Testis (tissue), 2 donors: ENCODE measurements at regions not wholly inside any gene's neighbourhood (a gene's known extent, or its start where the extent isn't known, plus 50 kb on each side); places are given as distances from the start of the nearest gene placed in this dataset.

Experiments used
- POLR2A ChIP-seq: fragments of 450-650 bp; IDR thresholded peaks from one replicate; pipeline ENCODE4 v1.6.1; 2017; ENCODE audit warnings: antibody characterized with exemption, mild to moderate bottlenecking, moderate library complexity
- TF ChIP-seq, protein P1 (sequence below), 3 experiments: fragments of 450-650 bp in 2 of 3; fragments of 200-600 bp in 1 of 3; sonication (generic) in 1 of 3; IDR thresholded peaks; one replicate each; pipeline ENCODE4 v1.5.1; 2016 to 2019; ENCODE audit warnings: antibody characterized with exemption in 3 of 3, mild to moderate bottlenecking in 2 of 3, moderate library complexity in 1 of 3

GRCh38 chr18:65214456-65214855, 536.4 kb upstream of the CDH7 start:
- TF ChIP-seq, protein P1, sequence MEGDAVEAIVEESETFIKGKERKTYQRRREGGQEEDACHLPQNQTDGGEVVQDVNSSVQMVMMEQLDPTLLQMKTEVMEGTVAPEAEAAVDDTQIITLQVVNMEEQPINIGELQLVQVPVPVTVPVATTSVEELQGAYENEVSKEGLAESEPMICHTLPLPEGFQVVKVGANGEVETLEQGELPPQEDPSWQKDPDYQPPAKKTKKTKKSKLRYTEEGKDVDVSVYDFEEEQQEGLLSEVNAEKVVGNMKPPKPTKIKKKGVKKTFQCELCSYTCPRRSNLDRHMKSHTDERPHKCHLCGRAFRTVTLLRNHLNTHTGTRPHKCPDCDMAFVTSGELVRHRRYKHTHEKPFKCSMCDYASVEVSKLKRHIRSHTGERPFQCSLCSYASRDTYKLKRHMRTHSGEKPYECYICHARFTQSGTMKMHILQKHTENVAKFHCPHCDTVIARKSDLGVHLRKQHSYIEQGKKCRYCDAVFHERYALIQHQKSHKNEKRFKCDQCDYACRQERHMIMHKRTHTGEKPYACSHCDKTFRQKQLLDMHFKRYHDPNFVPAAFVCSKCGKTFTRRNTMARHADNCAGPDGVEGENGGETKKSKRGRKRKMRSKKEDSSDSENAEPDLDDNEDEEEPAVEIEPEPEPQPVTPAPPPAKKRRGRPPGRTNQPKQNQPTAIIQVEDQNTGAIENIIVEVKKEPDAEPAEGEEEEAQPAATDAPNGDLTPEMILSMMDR (IDR thresholded peaks at IDR 0.05): no peak
- no peak for TF ChIP-seq POLR2A
